GM11168 (cell line): ENCODE measurements at regions not wholly inside any gene's neighbourhood (a gene's known extent, or its start where the extent isn't known, plus 50 kb on each side); places are given as distances from the start of the nearest gene placed in this dataset.

Experiments
- in situ Hi-C: fragments of 300-500 bp; cut with MboI; formaldehyde crosslinking; loops from one replicate; pipeline ENCODE4 v1.12.0; 2022; ENCODE audit warnings: low sequenced_read_pairs; ENCODE audit not compliant: unreplicated experiment

DNA sequence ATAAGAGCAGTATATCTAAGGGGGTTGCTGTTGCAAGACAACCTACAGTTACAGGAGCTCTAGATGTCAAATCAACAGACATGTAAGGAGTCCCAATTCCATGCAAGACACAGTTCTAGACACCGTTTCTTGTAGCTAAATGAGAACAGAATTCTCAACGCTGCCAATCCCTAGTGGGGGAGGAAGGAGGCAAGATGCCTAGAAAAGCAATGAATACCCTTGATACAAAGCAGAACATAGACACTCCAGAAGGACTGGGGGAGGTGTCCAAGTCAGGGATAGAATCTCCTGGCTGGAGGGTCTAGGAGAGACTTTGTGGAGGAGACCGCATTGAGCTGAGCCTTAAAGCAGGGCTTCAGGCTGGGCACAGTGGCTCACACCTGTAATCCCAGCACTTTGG, 280.2 kb downstream of the BUD13 start:
- in situ Hi-C loops: no loop called here

DNA sequence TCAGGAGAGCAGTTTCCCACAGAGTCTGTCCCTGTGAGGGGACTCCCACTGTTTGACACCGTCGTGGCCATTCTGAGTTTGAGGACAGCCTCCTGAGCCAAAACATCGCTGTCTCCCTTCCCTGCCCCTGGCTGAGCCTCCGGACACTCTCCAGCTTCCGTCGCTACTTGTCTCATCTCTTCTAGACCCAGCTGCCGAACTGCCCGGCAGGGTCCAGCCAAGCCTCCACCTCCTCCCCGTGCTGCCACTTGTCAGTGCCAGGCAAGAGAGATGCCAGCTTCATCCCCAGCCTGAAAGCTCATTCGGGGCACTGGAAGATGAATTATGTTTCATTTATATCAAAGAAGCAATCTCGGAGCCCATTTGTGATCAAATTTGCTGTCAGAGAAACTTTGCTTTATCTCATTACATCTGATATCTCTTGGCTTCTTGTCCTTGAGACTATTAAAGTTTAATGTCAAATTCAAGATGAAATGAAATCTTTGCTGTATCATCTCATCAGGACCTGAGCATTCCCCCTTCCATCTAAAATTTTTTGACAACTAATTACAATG, 283.9 kb downstream of the BUD13 start:
- in situ Hi-C loops: no loop called here

DNA sequence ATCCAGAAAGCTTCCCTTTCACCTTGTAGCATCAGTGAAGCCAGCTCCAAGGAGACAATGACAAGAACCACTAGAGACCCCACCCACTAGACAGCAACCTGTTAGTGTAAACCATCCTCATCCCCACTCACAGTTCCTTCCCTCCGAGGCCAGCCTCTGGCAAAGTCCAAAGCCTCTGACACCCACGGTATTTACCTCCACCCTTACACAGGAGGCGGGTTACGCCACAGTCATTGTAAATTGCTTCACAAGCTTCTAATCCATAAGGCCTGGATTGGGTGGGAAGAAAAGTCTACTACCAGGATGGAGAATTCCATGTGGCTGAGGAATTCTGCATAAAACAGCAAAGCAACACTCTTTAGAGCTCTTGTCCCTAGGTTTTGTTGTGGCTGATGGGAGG, 287.4 kb downstream of the BUD13 start:
- in situ Hi-C loops: no loop called here

DNA sequence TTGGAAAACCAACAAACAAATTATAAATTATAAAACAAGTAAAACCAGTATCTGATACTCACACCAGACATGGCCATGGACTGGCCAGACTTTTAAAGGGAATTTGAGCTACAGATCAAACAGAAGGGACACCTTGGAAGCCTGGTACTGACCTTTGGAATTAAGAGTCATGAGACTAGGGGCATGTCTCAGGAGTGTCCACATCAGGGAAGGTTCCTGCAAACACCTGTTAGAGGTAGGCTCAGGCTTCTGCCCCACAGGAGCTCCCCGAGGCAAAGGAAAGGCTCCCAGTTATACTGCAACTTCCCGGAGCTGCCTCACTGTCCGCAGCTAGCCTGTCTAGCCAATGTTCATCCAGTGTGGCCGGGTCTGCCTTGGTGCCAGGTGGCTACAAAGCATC, 290.1 kb downstream of the BUD13 start:
- in situ Hi-C loops: no loop called here

DNA sequence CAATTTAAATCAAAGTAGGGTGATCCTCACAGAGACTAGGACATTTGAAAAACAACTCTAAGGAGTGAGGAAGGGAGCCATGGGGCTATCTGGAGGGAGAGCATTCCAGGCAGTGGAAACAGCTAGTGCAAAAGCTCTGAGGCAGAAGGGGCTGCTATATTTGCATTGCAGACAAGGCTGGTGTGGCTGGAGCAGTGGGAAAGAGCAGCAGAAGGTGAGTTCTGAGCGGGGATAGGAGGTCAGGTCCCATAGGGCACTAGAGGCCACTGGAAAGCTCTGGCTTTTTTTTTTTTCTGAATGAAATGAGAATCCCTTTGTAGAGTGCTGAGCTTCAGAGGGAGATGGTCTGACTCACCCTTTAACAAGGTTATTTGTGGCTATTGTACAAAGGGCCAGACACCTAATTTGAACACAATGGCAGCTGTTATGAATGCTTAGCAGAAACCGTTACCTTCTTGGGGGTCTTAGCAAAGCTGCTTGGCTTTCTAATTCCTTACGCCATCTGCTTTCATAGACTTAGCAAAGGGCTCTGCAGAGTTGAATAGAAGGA, 291.6 kb downstream of the BUD13 start:
- in situ Hi-C loops: no loop called here

DNA sequence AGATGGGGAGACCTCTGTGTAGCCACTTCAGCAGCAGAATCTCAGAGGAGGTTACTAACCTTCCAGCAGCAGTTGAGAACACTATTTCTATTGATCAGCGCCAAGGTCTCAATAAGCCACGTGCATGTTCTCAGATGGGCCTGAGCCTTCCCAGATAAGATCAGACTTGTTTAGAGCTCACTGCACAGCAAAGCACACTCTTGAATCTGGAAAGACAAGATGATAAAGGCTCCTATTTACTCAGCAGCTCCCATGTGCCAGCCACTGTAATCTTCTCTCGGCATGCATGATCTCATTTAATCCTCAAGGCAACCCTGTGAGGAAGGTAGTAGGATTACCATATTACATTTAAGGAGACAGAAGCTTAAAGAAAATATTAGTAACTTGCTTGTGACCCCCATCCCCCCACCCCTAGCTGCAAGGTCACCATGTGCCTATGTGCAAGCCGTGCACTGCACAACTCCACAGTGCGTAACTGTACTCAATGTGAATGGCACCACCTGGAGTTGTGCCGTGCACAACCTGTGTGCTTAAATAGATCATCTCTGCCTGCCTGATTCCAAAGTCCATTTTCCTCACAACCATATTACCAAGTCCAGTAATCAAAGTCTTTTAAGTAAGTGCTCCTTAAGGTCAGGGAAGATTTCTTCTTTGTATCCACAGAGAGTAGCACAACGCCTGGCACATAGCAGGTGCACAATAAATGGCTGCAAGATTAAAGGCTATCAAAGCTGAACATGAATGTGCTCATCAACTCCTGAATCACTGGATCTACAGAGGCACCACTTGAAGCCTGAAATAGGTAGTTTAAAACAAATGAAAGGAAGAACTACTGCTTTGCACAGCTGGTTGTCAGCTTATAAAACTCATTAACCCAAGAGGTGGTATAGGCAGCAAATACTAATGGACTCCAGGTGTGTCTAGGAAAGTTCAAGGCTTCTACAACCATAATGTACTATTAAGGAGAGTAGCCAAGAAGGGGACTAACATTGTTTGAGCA, 293.8 kb downstream of the BUD13 start:
- in situ Hi-C loops: no loop called here

DNA sequence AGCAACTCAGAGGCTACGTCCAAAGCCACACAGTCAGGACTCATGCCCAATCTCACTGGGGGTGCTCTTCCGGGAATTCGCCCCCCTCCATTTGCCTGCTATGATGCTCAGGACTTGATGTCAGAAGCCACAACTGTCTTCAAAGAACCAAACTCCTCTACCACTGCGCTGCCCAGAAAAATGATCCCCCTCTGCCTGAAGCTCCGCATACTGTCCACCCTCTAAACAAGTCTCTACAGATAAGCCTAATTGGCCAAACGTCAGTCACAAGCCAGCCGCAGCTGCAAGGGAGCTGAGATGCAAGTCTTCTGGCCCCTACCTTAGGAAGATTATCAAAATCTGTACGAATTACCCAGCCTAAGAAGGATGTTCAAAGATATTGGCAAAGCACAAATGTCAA, 294.6 kb downstream of the BUD13 start:
- in situ Hi-C loops: no loop called here

DNA sequence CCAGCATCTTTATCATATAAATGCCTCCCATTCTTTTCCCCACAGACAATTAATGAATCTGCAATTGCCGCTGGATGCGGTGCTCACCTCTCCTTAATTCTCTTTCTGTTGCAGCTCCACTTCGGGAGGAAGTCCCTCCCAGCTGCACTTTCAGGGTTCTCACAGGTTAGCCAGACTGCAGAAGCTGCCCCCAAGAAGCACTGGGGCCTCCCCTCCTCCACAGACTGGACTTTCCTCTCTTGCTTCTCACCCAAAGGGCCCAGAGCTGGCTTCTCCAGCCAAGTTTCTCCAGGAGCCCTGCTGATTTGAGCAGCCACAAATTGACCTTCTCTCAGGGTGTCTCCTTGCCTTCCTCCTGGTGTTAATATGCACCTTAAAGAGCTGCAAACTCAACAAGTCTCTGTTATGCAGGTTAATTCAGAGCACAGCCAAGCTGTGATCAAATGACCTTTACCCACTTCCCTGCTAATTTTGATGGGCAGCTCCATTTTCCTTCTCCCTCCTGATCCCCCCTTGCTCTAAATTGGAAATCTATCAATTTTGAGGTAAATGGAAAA, 298.9 kb downstream of the BUD13 start:
- in situ Hi-C loops: no loop called here

DNA sequence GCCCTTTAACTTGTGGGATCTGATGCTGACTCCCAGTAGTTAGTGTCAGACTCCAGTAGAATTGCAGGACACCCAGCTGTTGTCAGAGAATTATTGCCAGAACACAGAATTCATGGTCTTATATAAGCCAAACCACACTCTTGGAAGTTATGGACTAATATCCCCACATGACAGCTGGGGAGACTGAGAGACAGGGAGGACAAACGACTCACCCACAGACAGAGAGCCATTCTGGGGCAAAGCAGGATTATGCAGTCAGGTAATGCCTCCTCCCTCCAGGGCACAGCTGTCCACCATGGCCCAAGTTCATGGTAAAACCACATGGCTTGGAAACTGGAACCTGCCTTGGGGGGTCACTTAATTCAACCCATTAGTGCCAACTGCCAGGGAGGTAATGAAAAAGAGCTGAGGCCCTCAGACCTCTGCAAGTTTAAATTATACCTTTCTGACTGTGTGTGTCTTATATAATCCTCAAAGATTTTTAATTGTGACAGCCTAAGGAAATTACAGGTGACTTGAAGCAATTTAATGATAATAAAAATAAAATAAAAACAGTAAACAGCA, 299.5 kb downstream of the BUD13 start:
- in situ Hi-C loops: no loop called here

DNA sequence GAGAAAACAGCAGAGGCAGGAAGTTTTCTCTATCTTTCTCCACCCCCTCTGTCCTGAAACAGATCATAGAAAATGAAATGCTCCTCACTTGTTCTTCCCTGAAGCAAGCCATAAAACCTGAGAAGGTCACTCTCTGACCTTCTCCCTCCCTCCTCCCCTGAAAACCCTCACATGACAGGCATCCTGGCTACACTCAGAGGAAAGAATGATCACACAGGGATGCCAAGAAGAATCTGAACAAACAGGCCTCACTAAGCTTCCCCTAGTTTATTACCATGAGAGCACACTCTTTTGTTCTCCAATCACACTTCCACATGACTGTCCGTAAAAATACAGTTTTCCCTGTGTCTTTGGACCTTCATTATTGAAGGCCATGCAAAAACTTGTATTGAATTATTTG, 300.1 kb downstream of the BUD13 start:
- in situ Hi-C loops: no loop called here

DNA sequence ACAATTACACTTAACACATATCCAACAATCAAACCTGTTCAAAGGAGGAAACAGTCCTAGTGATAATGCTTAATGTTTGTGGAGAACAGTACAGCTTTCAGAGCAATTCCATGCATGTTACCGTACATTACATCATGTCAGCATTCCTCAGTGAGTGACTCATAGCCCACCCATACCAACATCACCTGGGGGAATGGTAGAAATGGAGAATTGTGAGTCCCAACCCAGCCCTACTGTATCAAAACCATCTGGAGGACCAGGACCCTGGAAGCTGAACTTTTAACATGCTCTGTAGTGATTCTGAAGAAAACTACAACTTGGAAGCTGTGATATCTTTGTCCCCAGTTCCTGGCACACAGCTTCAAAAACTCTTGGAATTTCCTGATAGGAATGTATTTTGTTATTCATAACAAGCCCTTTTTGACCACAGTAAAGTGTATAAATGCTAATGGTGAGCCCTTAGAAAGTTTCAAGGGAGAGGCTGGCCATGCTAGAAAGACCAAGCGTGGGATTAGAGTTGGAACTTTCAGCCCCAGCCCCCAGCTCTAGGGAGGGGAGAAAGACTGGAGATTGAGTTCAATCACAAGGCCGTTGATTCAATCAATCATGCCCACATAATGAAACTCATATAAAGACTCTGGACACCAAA, 301.1 kb downstream of the BUD13 start:
- in situ Hi-C loops: no loop called here

DNA sequence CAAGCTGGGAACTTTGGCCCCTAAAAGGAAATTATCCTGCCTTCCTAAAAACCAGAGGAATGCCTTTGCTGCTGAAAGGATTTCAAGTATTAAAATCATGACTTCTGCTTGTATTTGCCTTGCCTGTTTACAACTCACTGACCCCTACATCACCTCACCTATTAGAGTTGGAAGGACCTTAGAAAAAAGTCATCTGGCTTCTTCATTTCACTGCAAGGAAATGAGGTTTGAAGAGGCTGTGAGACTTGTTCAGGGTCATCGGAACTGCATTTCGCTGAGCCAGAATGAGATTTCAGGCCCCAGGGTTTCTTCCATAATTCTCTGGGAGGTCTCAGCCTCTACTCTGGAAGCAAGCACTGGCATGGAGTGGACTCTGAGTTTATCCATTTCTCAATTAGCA, 304.1 kb downstream of the BUD13 start:
- in situ Hi-C loops: no loop called here

DNA sequence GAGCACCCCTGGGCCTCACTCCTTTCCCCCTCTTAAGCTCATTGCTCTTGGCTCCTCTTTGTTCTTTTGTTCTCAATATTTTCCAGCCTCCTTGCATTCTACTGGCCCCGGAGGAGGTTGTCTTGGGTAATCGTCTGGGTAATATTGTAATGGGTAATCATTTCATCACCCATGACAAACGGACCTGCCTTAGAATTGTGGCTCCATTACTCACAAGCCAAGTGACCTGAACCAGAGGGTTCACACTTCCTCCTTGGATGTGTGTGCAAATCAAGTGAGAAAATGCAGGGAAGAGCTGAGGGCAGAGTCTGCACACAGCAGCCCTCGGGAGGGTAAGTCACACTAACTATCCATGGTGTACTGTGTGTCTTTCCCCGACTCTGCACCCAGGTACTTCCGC, 305.0 kb downstream of the BUD13 start:
- in situ Hi-C loops: no loop called here

DNA sequence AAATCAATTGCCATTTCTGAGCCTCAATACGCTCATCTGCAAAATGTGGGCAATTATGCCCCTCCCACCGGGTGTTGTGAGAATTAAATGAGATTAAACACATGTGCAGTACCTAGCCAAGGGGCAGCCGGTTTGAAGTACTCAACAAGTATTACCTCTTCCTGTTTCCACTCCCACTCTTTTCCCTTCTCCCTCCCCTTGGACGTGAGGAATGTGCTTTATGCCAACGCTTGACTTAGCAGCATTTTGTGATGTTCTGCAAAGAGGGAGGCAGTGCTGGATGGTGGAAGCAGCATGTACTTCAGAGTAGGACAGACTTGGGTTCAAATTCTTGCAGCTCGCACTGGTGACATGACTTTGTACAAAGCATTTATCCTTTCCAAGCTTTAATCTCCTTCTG, 306.0 kb downstream of the BUD13 start:
- in situ Hi-C loops: no loop called here

DNA sequence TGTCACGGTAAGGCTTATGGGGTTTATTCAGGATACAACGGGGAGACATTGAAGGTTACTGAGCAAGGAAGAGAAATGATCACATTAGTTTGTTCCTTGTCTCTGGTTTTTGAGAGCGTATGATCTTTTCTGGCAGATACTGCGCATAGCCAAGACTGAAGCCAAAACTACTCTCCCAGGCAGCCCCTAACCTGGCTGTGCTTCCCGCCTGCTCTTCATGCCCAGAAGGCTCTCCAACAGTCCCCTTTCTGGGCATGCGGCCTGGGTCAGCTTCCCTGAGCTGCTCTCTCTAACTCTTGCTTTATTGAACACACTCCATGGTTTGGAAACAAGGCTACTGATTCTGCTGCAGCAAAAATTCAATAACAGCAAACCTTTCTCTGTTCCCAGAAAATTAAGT, 306.6 kb downstream of the BUD13 start:
- in situ Hi-C loops: no loop called here

DNA sequence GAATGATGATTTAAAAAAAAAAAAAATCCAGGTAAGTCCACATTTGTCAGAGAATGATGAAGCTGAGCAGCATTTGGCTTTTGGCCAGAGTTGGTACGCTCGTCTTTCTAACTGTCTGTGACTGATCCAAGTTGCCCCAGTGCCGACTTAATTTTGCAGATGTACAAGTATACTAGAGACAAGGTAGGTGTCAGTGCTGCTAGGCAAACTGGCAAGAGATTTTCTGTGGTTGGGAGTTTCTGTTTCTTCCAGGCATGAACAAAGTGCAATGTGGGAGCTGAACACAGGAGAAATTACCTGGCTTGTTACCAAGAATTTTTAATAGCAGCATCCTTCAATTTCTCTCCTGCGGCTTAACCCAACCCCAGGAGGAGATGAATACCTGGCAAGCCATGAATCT, 307.7 kb downstream of the BUD13 start:
- in situ Hi-C loops: no loop called here

DNA sequence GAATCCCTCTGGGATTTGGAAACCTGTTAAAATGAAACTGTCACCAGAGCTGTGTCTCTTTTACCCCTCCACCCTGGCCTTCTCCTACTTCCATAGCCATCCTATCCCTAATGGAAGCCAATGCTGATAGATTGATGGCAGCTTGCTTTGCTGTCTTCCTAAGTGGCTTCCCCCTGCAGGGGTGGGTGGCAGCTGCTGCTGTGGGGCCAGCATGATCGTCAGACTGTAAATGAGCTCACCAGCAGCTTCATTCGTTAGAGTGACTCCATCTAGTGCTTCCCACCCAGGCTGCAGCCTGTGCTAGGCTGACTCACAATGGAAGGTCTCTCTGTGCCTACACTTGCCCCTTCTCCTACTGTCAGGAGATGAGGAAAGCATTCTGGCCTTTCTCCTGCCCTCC, 311.0 kb downstream of the BUD13 start:
- in situ Hi-C loops: no loop called here

DNA sequence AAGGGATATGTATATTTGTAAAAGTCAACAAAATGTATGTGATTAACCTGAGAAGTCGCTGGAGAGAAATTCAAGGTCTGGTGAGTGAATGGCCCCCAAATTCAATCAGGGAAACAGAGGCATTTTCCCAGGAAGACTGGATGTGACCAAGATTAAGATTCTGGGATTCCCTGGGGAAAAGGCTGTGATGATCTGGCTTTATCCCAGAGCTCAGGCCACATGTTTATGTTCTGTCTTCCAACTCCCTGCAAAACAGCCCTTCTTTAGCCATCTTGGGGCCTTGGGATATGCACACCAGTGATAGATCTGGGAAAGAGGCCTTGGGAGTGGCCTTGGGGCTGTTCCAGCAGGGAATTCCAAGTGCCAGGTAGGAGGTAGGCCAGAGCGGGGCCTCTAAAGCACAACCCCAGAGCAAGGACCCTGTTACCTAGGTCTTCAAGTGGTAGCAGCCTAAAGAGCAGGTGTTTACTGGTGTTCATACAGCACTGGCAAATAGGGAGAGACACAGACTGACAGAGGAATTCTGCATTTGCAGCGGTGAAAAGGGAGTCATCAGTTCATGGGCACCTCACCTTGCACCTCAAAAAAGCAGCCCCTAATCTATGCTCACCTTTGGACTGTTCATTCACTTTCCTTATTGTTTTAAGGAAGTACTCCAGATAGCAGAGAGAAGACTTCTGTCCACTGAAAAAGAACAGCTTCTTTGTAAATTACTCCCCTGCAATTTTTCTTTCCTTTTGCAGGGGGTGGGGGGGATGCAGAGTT, 312.4 kb downstream of the BUD13 start:
- in situ Hi-C loops: no loop called here

DNA sequence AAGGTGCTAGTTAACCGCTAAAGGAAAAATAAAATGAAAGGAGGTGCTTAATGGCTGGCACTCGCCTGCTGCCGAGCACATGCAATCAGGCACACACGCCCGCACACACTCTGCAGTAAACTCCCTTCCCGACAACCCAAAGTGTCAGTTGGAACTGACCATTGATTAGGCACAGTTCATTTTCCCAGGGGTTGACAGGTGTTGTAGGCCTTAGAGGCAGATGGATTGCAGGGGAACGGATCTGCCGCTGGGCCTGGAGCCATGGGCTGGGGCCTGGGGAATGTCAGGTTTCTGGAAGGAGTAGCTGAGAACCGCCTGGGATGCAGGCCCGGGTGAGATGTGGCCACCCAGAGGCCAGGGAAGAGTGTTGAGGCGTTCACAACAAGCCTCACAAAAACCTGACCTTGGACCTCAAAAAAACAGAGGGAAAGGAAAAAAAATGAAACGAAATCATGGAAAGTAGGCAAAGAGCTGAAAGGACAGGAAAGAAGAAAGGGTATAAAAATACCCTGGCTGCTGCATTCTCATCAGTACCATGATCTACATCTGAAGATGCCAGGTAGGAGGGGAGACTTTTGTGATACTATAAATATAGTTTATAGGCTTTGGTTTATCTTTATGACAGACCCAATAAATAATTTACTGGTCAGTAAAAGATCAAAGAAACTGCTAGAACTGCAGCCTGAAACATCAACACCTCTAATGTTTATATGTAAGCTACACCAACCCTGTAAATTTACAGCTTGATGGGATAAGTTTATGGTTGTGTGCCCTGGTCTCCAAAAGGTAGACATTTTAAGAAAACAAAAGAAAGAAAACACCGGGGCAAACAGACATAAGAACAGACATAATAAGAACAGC, 313.4 kb downstream of the BUD13 start:
- in situ Hi-C loops: no loop called here
